ENCODE measurements at regions not wholly inside any gene's neighbourhood (a gene's known extent, or its start where the extent isn't known, plus 50 kb on each side); places are given as distances from the start of the nearest gene placed in this dataset.

DNA sequence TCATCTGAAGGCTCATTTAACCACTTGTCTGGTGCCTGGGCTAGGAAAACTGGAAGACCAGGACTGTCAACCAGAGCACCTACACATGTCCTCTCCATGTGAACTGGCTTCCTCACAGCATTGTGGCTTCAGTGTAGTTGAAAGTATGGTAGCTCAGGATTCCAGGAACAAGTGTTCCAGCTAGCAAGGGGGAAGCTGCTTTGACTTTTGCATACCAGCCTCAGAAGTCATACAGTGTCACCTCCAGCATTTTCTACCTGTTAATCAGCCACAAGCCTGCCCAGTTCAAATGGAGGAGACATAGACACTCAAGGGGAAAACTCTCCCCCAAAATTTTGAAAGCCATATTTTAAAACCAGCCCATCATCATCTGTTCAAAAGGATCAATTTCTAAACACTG is 212.8 kb upstream of the CAND1 start:
- no peak overlapping the region for H3K4me3 ChIP-seq (ENCODE audit: low read depth, low read length)
- no peak for TF ChIP-seq CTCF (IDR thresholded peaks at IDR 0.05; ENCODE audit: control insufficient read depth, extremely low read depth, insufficient read depth)
- DNase-seq (ENCODE audit: low read depth), result no peak

DNA sequence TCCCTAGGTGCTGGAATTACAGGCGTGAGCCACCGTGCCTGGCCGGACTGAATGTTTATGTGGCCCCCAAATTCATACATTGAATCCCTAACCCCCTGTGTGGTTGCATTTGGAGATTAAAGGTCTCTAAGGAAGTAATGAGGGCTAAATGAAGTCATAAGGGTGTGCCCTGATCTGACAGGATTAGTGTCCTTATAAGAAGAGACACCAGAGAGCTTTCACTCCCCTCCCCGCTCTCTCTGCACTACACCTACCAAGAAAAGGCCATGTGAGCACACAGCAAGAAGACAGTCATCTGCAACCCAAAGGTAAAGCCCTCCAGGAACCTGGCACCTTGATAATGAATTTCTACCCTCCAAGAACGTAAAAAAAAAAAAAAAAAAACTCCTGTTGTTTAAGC is 212.1 kb upstream of the CAND1 start:
- no peak overlapping the region for H3K4me3 ChIP-seq (ENCODE audit: low read depth, low read length)
- no peak for TF ChIP-seq CTCF (IDR thresholded peaks at IDR 0.05; ENCODE audit: control insufficient read depth, extremely low read depth, insufficient read depth)
- no peak for DNase-seq (ENCODE audit: low read depth)

- no peak for DNase-seq (ENCODE audit: low read depth)
- H3K4me3 ChIP-seq (ENCODE audit: low read depth, low read length), result no peak overlapping the region
- no peak for TF ChIP-seq CTCF (IDR thresholded peaks at IDR 0.05; ENCODE audit: control insufficient read depth, extremely low read depth, insufficient read depth)
Measured at GRCh38 chr12:67062193-67062592, 207.0 kb upstream of the CAND1 start.

- H3K4me3 ChIP-seq (ENCODE audit: low read depth, low read length), result no peak overlapping the region
- TF ChIP-seq CTCF (IDR thresholded peaks at IDR 0.05; ENCODE audit: control insufficient read depth, extremely low read depth, insufficient read depth), result no peak
- no peak for DNase-seq (ENCODE audit: low read depth)
Measured at GRCh38 chr12:67067453-67068203, 201.5 kb upstream of the CAND1 start.

- H3K4me3 ChIP-seq (ENCODE audit: low read depth, low read length), result no peak overlapping the region
- TF ChIP-seq CTCF (IDR thresholded peaks at IDR 0.05; ENCODE audit: control insufficient read depth, extremely low read depth, insufficient read depth), result no peak
- no peak for DNase-seq (ENCODE audit: low read depth)
Measured at GRCh38 chr12:67068204-67068731, 200.9 kb upstream of the CAND1 start.

DNA sequence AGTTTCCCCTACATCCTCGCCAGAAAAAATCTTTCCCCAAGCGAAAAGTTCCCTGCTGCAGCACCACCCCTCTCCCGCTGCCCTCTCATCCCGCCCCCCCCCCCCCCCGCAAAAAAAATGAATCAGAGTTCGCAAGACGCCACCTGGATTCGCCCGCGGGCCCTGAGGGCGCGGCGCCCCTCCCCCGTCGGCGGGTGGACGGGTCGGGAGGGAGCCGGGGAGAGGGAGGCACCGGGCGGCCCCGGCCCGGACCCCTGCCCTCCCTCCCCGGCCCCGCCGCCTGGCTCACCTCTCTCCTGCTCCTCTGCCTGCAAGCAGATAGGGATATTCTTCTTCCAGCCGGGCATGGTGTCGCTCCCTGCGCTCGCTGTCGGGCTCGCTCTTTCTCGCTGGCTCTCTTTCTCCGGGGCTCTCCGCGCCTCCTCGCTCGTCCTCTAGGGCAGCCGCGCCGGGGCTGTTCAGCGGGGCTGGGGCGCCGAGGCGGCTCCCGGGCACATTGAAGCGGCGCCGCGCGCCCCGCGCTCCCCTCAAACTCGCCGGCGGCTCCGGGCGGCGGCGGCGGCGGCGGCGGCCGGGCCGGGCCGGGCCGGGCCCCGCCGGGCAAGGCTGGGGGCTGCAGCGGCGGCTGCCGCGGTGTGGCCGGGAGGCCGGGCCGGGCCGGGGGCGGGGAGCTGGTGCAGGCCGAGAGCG is 200.3 kb upstream of the CAND1 start:
- no peak for DNase-seq (ENCODE audit: low read depth)
- peak overlapping the region; percentile 51 for H3K4me3 ChIP-seq (ENCODE audit: low read depth, low read length)
- TF ChIP-seq CTCF (IDR thresholded peaks at IDR 0.05; ENCODE audit: control insufficient read depth, extremely low read depth, insufficient read depth), result no peak

All from LNCaP clone FGC (cell line).